Activated CD4-positive, alpha-beta T cell treated with anti-CD3 and anti-CD28 coated beads, Interleukin-2, amount 50 U/mL, for 48 hours (primary cell): ENCODE measurements at regions not wholly inside any gene's neighbourhood (a gene's known extent, or its start where the extent isn't known, plus 50 kb on each side); places are given as distances from the start of the nearest gene placed in this dataset.

Experiments
- DNase-seq, 2 experiments: peaks; one replicate each; pipeline ENCODE4 v3.0.0-alpha.2; 2020

DNA sequence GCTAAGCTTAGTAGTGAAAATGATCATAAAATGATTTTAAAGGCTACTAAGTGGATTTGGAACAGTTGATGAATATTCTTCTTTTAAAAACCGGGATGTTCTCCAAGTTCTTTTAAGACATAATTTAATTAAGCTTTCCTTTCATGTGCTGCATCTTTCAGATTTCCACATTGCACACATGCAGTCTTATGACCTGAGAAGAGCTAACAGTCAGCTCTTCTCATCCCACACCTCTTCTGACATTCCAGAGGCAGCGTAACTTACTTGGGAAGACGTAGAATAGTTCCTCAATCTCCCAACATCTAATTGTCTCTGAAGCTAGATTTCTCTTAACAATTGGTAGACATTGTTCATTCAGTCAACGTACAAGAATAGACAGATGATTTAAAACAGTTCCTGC is 181.8 kb downstream of the SP3 start:
- DNase-seq, result no peak

DNA sequence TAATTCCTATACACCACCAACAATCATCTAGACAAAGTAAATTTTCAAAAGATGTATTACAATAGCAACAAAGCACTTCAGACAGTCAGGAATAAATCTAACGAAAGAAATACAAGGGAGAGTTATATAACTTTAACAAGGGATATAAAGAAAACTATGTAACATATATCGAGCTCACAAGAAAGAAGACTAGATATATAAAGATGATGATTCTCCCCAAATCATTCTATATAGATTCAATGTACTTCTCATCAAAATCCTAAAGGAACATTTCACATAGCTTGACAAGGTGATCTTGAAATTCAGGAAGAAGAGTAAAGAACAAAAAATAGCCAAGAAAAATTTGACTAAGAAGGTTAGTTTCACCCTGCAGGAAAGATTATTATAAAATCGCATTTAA is 179.4 kb downstream of the SP3 start:
- DNase-seq, result no peak

- no peak for DNase-seq
Observed at GRCh38 chr2:173791502-173791901, 173.7 kb downstream of the SP3 start.

- DNase-seq, result no peak
Observed at GRCh38 chr2:173792166-173792565, 173.0 kb downstream of the SP3 start.

GRCh38 chr2:173792741-173793140 is 172.4 kb downstream of the SP3 start:
- no peak for DNase-seq

GRCh38 chr2:173793709-173794565 is 171.2 kb downstream of the SP3 start:
- DNase-seq, result no peak

DNA sequence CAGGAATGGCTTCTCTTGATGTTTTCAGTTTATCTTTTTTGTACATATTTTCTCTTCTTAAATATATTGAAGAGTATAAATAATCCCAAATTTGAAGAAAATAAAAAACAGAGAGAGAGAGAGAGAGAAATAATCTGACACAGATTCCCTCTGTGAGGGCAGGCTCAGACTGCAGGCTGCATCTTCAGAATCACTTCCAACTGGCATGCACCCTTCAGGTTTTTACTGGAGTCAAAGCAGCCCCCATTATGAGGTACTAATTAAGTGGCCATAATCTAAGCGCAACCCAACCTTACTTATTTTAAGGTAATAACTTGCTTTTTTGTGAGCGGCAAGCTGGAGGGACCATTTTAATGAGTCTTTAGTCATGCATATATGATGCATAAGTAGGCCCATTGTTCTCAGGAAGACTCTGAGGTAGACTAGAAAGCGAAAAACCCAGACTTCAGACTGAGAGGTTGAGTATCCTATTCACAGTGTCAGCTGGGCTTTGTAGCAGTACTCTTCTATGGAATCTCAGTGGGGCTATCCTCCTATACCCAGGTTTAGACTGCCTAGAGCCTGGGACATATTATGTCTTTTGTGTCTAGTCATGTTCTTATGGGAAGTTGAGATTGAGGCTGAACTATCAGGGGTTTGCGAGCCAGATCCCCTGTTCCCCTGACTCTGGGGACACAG is 167.4 kb downstream of the SP3 start:
- no peak for DNase-seq

DNA sequence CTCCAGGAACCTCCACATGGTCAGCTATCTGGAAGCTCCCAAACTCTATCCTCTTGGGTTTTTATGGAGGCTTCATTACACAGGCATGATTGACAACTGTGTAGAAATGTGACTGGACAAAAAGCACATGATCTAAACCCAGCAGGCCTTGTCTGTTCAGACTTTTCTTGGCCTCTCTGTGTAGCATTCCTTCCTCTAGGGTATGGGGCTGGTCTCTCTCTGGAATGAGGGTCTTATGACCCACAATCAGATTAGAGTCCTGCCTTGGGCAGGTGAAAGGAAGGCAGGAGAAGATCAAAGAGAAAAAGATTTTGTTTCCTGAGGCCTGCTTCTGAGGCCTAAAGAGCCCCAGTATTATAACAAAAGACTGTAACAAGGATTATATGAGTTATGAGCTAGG is 162.7 kb downstream of the SP3 start:
- DNase-seq, result no peak

- no peak for DNase-seq
Observed at GRCh38 chr2:173803449-173803848, 161.7 kb downstream of the SP3 start.

GRCh38 chr2:173806761-173807160 is 158.4 kb downstream of the SP3 start:
- no peak for DNase-seq

DNA sequence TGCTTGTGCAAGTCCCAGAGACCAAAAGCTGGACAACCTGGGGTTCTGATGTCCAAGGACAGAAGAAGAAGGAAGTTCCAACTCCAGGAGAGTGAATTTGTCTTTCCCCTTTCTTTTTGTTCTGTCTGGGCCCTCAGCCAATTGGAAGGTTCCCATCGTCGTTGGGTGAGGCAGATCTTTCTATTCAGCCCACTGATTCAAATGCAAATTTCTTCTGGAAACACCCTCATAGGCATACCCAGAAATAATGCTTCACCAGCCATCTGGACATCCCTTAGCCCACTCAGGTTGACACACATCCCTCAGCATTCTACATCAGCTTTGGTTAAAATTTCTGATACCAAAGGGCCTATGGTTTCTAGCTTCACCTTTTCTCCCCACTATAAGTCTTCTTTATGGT is 156.5 kb downstream of the SP3 start:
- DNase-seq, result no peak

- DNase-seq, result no peak
Observed at GRCh38 chr2:173812321-173812720, 152.9 kb downstream of the SP3 start.

DNA sequence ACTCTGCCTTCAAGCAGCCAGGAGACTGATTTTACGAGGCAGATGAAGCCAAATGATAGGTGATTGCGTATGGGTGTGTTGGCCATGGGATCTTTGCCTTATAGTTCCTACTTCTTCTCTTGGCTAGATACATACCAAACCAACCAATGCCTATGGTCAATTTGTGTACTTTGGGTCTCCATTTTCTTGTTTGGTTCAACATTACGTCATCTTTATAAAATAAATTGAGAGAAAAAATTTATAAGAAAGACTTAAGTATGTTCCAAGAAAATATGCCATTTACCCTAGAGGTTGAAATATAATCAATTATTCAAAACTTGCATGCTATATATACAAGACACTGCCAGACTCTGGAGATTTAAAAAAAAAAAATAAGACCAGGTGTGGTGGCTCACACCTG is 150.9 kb downstream of the SP3 start:
- no peak for DNase-seq

DNA sequence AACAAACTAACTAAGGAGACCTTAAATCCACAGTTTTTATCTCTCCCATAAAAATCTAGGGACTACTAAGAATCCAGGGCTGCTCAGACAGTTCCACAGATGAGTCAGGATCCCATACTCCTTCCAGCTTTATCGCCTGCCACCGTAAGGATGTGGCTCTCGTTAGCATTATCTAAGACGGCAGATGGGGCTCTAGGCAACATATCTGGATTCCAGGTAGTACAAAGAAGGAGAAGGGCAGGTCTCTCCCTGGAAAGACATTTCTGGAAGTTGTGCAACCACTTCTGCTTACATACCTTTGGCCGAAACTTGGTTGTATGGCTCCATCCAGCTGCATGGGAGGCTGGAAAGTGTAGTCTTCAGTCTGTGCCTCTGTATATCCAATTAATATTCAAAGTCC is 149.4 kb downstream of the SP3 start:
- DNase-seq, result no peak

DNA sequence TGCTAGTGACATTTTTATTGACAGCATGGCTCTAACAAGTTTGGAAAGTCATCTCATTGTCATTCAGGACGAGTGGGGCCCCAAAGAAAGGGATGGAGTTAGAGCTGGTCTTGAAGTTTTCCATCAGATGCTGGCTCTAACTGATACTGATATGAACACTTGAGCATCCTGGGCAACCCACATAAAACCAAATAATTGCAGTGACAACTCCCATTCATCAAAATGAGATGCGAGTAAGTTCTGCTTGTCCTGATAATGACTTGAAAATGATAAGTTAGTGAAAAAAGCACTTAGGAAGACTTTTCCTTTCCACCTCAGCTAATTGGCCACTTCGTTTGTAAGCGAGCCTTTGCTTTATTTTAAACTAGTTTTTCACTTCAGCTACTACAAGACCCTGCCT is 147.6 kb downstream of the SP3 start:
- no peak for DNase-seq

- DNase-seq, result no peak
Observed at GRCh38 chr2:173818285-173818684, 146.9 kb downstream of the SP3 start.

- no peak for DNase-seq
Observed at GRCh38 chr2:173819852-173820251, 145.3 kb downstream of the SP3 start.

GRCh38 chr2:173821451-173821850 is 143.7 kb downstream of the SP3 start:
- DNase-seq, result no peak

- DNase-seq, result no peak
Observed at GRCh38 chr2:173822889-173823542, 142.2 kb downstream of the SP3 start.

- DNase-seq, result no peak
Observed at GRCh38 chr2:173823543-173823939, 141.6 kb downstream of the SP3 start.

DNA sequence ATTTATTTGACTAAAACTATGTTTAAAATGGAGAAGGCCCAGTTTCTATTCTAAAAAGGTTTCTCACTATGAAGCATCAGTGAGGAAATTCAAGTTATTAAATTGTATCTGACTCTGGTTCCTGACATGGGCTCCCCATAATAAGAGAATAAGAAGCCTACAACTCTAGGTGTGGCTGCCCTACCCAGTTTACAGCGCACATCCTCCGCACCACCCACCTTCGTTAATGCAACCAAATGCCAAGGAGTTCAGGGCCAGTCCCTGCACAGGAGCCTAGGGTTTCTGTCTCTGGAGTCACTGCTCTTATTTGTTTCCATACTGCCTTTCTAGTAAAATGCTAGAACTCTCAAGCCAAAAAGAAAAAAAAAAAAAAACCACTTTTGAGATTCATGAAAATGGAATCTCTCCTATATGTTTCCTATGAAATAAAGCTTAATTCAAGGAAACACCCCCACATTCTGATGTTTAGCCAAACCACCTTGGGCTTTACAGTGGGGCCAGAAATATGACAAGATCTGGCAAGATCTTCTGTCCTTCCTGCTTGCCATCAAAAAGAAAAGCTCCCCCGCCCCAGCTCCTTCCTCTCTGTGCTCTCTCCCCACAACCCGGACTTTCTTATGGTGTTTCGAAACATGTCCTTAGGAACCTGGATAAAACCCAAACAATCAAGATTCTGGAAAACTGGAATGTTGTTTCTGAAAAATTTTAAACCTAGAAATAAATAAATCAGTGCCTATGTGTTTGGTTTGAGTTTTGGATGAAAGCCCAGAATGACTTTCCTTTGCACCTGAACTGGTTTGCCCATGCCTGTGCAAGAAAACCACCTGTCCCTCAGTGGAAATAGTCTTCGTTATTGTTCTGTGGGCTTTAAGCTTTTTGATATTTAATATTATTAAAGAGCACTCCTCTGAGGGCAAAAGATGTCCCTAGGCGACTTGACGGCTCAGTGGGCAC is 136.7 kb downstream of the SP3 start:
- DNase-seq, result no peak

GRCh38 chr2:173829727-173830126 is 135.4 kb downstream of the SP3 start:
- DNase-seq, result no peak

DNA sequence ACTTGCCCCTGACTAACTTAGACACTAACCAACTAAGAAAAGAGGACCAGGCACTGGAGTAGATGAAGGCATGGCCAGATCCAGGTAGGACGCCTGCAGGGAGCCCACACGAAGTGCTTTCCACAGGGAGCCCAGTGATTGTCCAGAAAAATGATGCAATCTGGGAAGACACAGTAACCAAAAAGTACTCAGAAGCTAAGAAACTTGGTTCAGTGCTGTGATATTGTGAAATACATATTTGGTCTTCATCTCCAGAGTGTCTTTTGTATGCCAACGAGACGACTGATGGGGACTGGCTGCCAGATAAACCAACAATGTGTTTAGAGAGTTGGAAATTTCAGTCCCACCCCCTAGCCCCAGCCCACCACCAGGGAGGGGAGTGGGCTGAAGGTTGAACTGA is 135.0 kb downstream of the SP3 start:
- no peak for DNase-seq
